Mesodermal cell (in vitro differentiated cells): ENCODE measurements at regions not wholly inside any gene's neighbourhood (a gene's known extent, or its start where the extent isn't known, plus 50 kb on each side); places are given as distances from the start of the nearest gene placed in this dataset.
"Not testable (repeated sequence)": the region's sequence is repeated elsewhere in the genome, so short reads cannot be mapped to it uniquely, and the experiment has no call there.

Experiments
- H3K27ac ChIP-seq: 2 replicates; pipeline ENCODE4 v1.7.0; 2013; ENCODE audit warnings: mild to moderate bottlenecking, low read depth, low read length, moderate library complexity; ENCODE audit not compliant: severe bottlenecking
- H3K36me3 ChIP-seq: 2 replicates; pipeline ENCODE4 v1.7.1; 2013; ENCODE audit warnings: mild to moderate bottlenecking, low read length, moderate library complexity; ENCODE audit not compliant: control insufficient read depth, insufficient read depth
- H3K4me1 ChIP-seq: one replicate; pipeline ENCODE4 v1.7.1; 2013; ENCODE audit warnings: mild to moderate bottlenecking, low read length; ENCODE audit not compliant: insufficient read depth, control insufficient read depth, poor library complexity, severe bottlenecking
- H3K4me3 ChIP-seq: 2 replicates; pipeline ENCODE4 v1.7.0; 2013; ENCODE audit warnings: low read length, control low read depth, mild to moderate bottlenecking; ENCODE audit not compliant: insufficient read depth, poor library complexity, severe bottlenecking; ENCODE audit errors: extremely low read depth
- H3K9me3 ChIP-seq: 2 replicates; pipeline ENCODE4 v1.7.1; 2013; ENCODE audit warnings: mild to moderate bottlenecking, low read length, moderate library complexity; ENCODE audit not compliant: control insufficient read depth
- whole genome bisulfite sequencing, 2 experiments: methylation state at CpG; one replicate each; pipeline ENCODE4 v1.1.5; 2013; ENCODE audit warnings: missing lambda C conversion rate in 2 of 2; ENCODE audit not compliant: insufficient coverage in 2 of 2; 5-methylcytosine and 5-hydroxymethylcytosine counted together

DNA sequence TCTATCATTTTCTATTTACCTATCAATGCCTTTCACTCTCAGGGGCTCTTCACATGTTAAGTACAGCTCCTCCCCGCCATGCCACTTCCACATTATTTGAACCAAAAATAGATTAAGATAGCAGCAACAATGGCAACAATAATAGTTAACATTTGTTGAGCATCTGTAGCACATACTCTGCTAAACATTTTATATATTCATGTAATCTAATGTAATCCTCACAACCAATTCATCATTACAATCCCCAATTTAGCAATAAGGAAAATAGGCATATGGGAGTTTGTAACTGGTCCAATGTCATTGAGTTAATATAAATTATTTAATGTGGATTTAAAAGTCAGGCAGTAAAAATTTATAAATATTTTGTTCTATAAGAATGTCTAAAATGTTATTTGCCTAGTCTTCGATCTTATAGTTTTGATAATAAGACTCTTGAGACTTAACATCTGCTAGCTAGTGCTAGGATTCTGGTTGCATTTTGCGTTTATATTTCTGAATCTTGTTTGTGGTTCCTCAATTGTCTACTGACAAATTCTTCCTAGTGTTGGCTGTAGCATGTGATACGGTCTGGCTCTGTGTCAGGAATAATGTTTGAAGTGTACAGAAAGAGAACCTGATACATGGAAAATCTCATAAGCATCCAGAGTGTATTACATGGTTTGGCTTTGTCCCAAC lies 621.5 kb upstream of the LUZP2 start:
- H3K4me1 ChIP-seq, result no peaks in the 10 kb centered on the region
- WGBS, 2 experiments, result 100% methylated on average over 1 to 2 of the region's 4 CpGs
- peaks cover 3% of the 10 kb centered on the region for H3K9me3 ChIP-seq

GRCh38 chr11:23883426-23884048 lies 613.3 kb upstream of the LUZP2 start:
- not testable (repeated sequence) for H3K4me3 ChIP-seq, H3K27ac ChIP-seq, H3K36me3 ChIP-seq, H3K4me1 ChIP-seq, H3K9me3 ChIP-seq
- WGBS, 2 experiments, result 87 to 88% methylated on average over 15 to 18 of the region's 26 CpGs

More for the DNA sequence above, 621.5 kb upstream of the LUZP2 start:
- no peak overlapping the region for H3K27ac ChIP-seq
- H3K36me3 ChIP-seq, result no peaks in the 10 kb centered on the region
- no peak overlapping the region for H3K4me3 ChIP-seq

DNA sequence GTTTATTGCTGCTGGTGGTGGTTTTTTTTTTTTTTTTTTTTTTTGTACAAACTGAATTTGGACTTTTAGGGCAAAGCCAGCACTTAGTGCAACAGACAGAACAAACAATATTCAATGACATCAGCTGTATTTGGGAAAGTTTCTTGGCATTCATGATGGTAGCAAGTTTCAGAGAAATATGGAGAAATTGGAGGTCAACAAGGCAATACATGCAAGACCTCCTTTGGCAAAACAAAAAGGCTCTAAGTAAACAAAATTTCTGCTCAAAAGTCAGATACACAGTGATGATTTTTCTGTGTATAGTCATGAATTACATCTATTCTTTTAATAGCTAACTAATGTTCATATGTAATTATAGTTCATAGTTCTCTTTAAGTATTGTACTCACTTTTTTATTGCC lies 612.5 kb upstream of the LUZP2 start:
- Histone ChIP-seq H3K4me3 (no peak overlapping the region), H3K36me3 (no peaks in the 10 kb centered on the region), H3K27ac (no peak overlapping the region), H3K9me3 (no peaks in the 10 kb centered on the region), H3K4me1 (no peaks in the 10 kb centered on the region)

DNA sequence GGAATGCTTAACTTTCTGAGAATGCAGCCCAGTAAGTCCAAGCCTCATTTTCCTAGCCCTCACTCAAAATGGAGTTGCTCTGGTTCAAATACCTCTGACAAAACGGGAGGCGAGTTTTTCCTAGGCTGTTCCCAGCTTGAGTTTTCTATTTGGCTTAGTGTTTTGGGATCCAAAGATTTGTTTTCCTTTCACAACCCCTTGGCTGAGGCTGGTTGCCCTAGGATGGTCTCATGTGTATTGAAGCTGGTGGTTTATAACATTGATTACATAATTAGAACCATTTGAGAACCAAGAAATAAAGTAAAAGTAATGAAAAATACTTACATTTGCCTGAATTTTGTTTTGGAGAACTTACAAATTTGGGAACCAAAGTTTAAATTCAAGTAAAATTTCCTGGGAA lies 611.1 kb upstream of the LUZP2 start:
- no CpG with 5 or more reads among the region's 2 CpGs for WGBS, 2 experiments
- H3K27ac ChIP-seq, result no peak overlapping the region

DNA sequence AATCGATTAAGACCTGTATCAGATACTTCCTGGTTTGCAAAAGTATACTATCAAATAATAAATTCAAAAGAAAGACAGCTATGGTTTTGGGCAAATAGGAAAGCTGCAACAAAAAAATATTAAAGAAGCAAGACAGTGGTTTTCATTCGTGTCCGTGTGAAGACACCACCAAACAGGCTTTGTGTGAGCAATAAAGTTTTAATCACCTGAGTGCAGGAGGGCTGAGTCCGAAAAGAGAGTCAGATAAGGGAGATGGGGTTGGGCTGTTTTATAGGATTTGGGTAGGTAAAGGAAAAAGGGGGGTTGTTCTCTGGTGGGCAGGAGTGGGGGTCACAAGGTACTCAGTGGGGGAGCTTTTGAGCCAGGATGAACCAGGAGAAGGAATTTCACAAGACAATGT lies 609.7 kb upstream of the LUZP2 start:
- H3K4me1 ChIP-seq, H3K4me3 ChIP-seq: not testable (repeated sequence)
- 48 to 68% methylated on average over 2 to 3 of the region's 4 CpGs for WGBS, 2 experiments

More for the DNA sequence above, 611.1 kb upstream of the LUZP2 start:
- Histone ChIP-seq H3K9me3 (no peaks in the 10 kb centered on the region), H3K4me3 (no peak overlapping the region), H3K36me3 (no peaks in the 10 kb centered on the region), H3K4me1 (no peaks in the 10 kb centered on the region)

DNA sequence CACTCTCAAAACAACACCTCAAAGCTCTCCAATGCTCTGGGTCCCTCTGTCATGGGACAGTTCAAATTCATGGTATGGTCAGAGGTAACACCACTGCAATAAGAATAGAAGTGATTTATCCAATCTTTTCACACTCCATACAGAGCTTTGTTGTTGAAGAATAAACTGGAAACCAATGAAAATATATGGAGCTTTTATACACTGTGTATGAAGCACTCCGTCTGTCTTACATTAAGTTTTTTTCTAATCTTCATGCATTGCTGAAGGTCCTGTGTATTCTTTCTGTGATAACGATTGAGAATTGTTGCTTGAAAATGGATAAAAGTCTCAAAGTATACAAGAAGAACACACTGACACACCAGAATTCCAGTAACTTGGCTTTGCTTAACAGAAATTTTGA lies 603.7 kb upstream of the LUZP2 start:
- WGBS, 2 experiments, result no CpG with 5 or more reads among the region's 2 CpGs
- H3K36me3 ChIP-seq, result no peaks in the 10 kb centered on the region

More for the DNA sequence above, 609.7 kb upstream of the LUZP2 start:
- H3K9me3 ChIP-seq, H3K27ac ChIP-seq, H3K36me3 ChIP-seq: not testable (repeated sequence)

GRCh38 chr11:23897453-23898286 lies 599.2 kb upstream of the LUZP2 start:
- Histone ChIP-seq H3K4me3 (no peak overlapping the region), H3K27ac (peak overlapping the region; percentile 62), H3K36me3 (no peaks in the 10 kb centered on the region), H3K9me3 (no peaks in the 10 kb centered on the region), H3K4me1 (peaks cover 18% of the 10 kb centered on the region)
- WGBS, 2 experiments, result 96 to 100% methylated on average over 3 to 4 of the region's 9 CpGs

More for the DNA sequence above, 603.7 kb upstream of the LUZP2 start:
- H3K27ac ChIP-seq, result no peak overlapping the region
- H3K4me3 ChIP-seq, result no peak overlapping the region
- H3K4me1 ChIP-seq, result peaks cover 10% of the 10 kb centered on the region
- no peaks in the 10 kb centered on the region for H3K9me3 ChIP-seq

GRCh38 chr11:23903044-23903704 lies 593.7 kb upstream of the LUZP2 start:
- 61 to 72% methylated on average over 3 to 4 of the region's 7 CpGs for WGBS, 2 experiments
- Histone ChIP-seq H3K4me1 (peaks cover 8% of the 10 kb centered on the region), H3K9me3 (no peaks in the 10 kb centered on the region), H3K4me3 (no peak overlapping the region), H3K36me3 (no peaks in the 10 kb centered on the region), H3K27ac (peak overlapping the region; percentile 82)

DNA sequence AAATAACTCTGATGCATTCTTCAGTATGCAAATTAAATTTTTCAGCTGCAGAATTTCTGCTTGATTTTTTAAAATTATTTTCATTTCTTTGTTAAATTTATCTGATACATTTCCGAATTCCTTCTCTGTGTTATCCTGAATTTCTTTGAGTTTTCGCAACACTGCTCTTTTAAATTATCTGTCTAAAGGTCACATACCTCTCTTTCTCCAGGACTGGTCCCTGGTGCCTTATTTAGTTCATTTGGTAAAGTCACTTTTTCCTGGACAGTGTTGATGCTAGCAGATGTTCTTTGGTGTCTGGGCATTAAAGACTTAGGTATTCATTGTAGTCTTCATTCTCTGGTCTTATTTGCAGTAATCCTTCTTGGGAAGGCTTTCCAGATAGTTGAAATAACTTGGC lies 577.4 kb upstream of the LUZP2 start:
- Histone ChIP-seq H3K36me3 (no peaks in the 10 kb centered on the region), H3K27ac (no peak overlapping the region), H3K9me3 (no peaks in the 10 kb centered on the region), H3K4me1 (peaks cover 2% of the 10 kb centered on the region), H3K4me3 (no peak overlapping the region)
- 80% methylated on average over 1 of the region's 2 CpGs; no CpG with 5 or more reads in 1 of the 2 experiments for WGBS, 2 experiments

GRCh38 chr11:23923357-23923756 lies 573.5 kb upstream of the LUZP2 start:
- no peak overlapping the region for H3K4me3 ChIP-seq
- H3K9me3 ChIP-seq, result no peaks in the 10 kb centered on the region
- H3K4me1 ChIP-seq, result peaks cover 2% of the 10 kb centered on the region
- H3K27ac ChIP-seq, result no peak overlapping the region
- WGBS, 2 experiments, result 86% methylated on average over 1 of the region's 1 CpG; no CpG with 5 or more reads in 1 of the 2 experiments
- H3K36me3 ChIP-seq, result no peaks in the 10 kb centered on the region
